CD1c-positive myeloid dendritic cell (primary cell): ENCODE measurements at regions not wholly inside any gene's neighbourhood (a gene's known extent, or its start where the extent isn't known, plus 50 kb on each side); places are given as distances from the start of the nearest gene placed in this dataset.

ENCODE experiments used
- DNase-seq: peaks from one replicate; pipeline ENCODE4 v3.0.0-alpha.2; 2016; ENCODE audit errors: extremely low spot score

GRCh38 chr4:137635108-137635507, 102.8 kb upstream of the PCDH18 start:
- no peak for DNase-seq

GRCh38 chr4:137632842-137633241, 100.5 kb upstream of the PCDH18 start:
- DNase-seq, result no peak

- no peak for DNase-seq
Measured at GRCh38 chr4:137631605-137632004, 99.3 kb upstream of the PCDH18 start.

- no peak for DNase-seq
Measured at GRCh38 chr4:137630252-137630651, 98.0 kb upstream of the PCDH18 start.

GRCh38 chr4:137627739-137628460, 95.6 kb upstream of the PCDH18 start:
- DNase-seq, result no peak

- DNase-seq, result no peak
Measured at GRCh38 chr4:137626942-137627738, 94.8 kb upstream of the PCDH18 start.

GRCh38 chr4:137623013-137623412, 90.7 kb upstream of the PCDH18 start:
- no peak for DNase-seq

- no peak for DNase-seq
Measured at GRCh38 chr4:137621056-137621455, 88.8 kb upstream of the PCDH18 start.

GRCh38 chr4:137614491-137614890, 82.2 kb upstream of the PCDH18 start:
- no peak for DNase-seq

GRCh38 chr4:137611998-137612700, 79.9 kb upstream of the PCDH18 start:
- no peak for DNase-seq

- DNase-seq, result no peak
Measured at GRCh38 chr4:137610960-137611359, 78.7 kb upstream of the PCDH18 start.

- DNase-seq, result no peak
Measured at GRCh38 chr4:137609718-137610430, 77.6 kb upstream of the PCDH18 start.

- no peak for DNase-seq
Measured at GRCh38 chr4:137608085-137608484, 75.8 kb upstream of the PCDH18 start.

- DNase-seq, result no peak
Measured at GRCh38 chr4:137602436-137602835, 70.1 kb upstream of the PCDH18 start.

- no peak for DNase-seq
Measured at GRCh38 chr4:137601934-137602333, 69.6 kb upstream of the PCDH18 start.

- no peak for DNase-seq
Measured at GRCh38 chr4:137599734-137600133, 67.4 kb upstream of the PCDH18 start.

GRCh38 chr4:137597752-137598430, 65.6 kb upstream of the PCDH18 start:
- no peak for DNase-seq

GRCh38 chr4:137587796-137588195, 55.5 kb upstream of the PCDH18 start:
- DNase-seq, result no peak

GRCh38 chr4:137583671-137584070, 51.4 kb upstream of the PCDH18 start:
- DNase-seq, result no peak
